BE2C (cell line): ENCODE measurements at regions not wholly inside any gene's neighbourhood (a gene's known extent, or its start where the extent isn't known, plus 50 kb on each side); places are given as distances from the start of the nearest gene placed in this dataset.

Experiments used
- DNase-seq: peaks from one replicate; pipeline ENCODE4 v3.0.0-alpha.2; 2020
- H3K27me3 ChIP-seq: fragments of 250-450 bp; sonication (Bioruptor Pico); 2 replicates; pipeline ENCODE4 v1.5.1; 2020; ENCODE audit warnings: mild to moderate bottlenecking
- H3K36me3 ChIP-seq: fragments of 250-450 bp; sonication (Bioruptor Pico); 2 replicates; pipeline ENCODE4 v1.5.1; 2020; ENCODE audit warnings: mild to moderate bottlenecking
- H3K4me1 ChIP-seq: fragments of 250-450 bp; sonication (Bioruptor Pico); 2 replicates; pipeline ENCODE4 v1.5.1; 2020
- H3K4me3 ChIP-seq: 2 replicates; pipeline ENCODE4 v1.5.1; 2011; ENCODE audit warnings: low read depth, low read length
- H3K9me3 ChIP-seq: fragments of 250-450 bp; sonication (Bioruptor Pico); 2 replicates; pipeline ENCODE4 v1.5.1; 2020
- TF ChIP-seq, protein P1 (sequence below): IDR thresholded peaks from 2 replicates; pipeline ENCODE4 v1.5.1; 2012; ENCODE audit warnings: mild to moderate bottlenecking, low read depth, low read length

- no peaks in the 10 kb centered on the region; the same call in 1 of the 2 replicates for H3K4me1 ChIP-seq
- no peak for DNase-seq
- TF ChIP-seq, protein P1, sequence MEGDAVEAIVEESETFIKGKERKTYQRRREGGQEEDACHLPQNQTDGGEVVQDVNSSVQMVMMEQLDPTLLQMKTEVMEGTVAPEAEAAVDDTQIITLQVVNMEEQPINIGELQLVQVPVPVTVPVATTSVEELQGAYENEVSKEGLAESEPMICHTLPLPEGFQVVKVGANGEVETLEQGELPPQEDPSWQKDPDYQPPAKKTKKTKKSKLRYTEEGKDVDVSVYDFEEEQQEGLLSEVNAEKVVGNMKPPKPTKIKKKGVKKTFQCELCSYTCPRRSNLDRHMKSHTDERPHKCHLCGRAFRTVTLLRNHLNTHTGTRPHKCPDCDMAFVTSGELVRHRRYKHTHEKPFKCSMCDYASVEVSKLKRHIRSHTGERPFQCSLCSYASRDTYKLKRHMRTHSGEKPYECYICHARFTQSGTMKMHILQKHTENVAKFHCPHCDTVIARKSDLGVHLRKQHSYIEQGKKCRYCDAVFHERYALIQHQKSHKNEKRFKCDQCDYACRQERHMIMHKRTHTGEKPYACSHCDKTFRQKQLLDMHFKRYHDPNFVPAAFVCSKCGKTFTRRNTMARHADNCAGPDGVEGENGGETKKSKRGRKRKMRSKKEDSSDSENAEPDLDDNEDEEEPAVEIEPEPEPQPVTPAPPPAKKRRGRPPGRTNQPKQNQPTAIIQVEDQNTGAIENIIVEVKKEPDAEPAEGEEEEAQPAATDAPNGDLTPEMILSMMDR: no peak
- H3K36me3 ChIP-seq: no peaks in the 10 kb centered on the region
- no peak overlapping the region for H3K4me3 ChIP-seq
- no peaks in the 10 kb centered on the region for H3K27me3 ChIP-seq
- no peaks in the 10 kb centered on the region for H3K9me3 ChIP-seq
These were observed 91.1 kb upstream of the CD180 start for GRCh38 chr5:67287510-67288268.

DNA sequence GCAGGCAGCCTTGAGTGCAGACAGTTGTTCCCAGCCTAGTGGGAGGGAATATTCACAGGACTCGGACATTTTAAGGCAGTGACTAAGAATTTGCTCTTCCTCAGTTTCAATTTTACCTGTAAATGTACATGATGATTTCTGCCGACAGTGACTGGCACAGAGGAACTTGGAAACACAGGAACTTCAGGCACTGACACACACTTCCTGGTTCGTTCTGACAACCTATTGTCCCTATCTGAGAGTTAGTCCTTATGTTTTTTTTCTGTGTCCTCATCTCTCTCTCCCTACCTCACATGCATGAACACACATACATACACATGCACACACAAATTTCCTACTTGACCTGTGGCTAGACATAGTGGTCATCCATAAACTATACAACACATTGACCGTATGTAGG is 89.4 kb upstream of the CD180 start:
- Histone ChIP-seq H3K9me3 (no peaks in the 10 kb centered on the region), H3K4me3 (no peak overlapping the region), H3K36me3 (no peaks in the 10 kb centered on the region), H3K27me3 (no peaks in the 10 kb centered on the region), H3K4me1 (no peaks in the 10 kb centered on the region; the same call in 1 of the 2 replicates)
- DNase-seq: no peak
- TF ChIP-seq, protein P1: no peak

GRCh38 chr5:67283988-67284487 is 87.4 kb upstream of the CD180 start:
- Histone ChIP-seq H3K27me3 (no peaks in the 10 kb centered on the region), H3K36me3 (no peaks in the 10 kb centered on the region), H3K4me3 (no peak overlapping the region), H3K4me1 (no peaks in the 10 kb centered on the region; the same call in 1 of the 2 replicates), H3K9me3 (no peaks in the 10 kb centered on the region)
- TF ChIP-seq, protein P1: no peak
- DNase-seq: no peak

DNA sequence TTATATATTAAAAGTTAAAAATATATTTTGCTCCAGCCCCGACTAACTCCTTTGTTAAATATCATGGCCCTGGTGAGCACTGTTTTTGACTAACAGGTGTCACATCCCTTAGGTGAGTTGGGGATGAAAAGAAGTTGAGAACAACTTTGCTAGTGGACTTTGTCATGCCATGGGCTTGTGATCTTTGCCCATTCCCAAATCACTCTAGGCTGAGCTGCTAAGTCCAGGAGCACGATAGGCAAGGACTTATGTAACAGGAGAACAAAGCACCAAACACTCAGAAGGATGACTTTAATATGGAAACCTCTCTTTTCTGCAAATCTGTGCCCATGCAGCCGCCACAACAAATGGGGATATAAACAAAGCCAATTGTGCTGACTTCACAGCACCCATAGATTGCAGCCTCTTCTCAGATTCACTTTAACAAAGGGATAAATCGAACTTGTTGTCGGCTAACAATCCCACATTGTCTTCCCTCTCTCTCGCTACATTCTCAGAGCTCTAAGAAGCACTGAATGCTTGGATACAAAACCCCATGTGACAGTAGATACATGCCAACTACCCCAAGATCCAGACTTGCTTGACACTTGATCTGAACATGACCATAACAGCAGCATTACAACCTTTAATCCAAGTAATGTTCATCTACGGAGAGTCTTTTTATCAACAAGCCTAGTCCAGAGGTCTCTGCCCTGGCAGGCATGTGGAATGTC is 86.8 kb upstream of the CD180 start:
- Histone ChIP-seq H3K36me3 (no peaks in the 10 kb centered on the region), H3K4me3 (no peak overlapping the region), H3K27me3 (no peaks in the 10 kb centered on the region), H3K9me3 (peaks cover 2% of the 10 kb centered on the region; the same call in 1 of the 2 replicates), H3K4me1 (no peaks in the 10 kb centered on the region; the same call in 1 of the 2 replicates)
- TF ChIP-seq, protein P1: no peak
- DNase-seq: no peak

- no peaks in the 10 kb centered on the region for H3K27me3 ChIP-seq
- H3K9me3 ChIP-seq: peaks cover 6% of the 10 kb centered on the region; the same call in 1 of the 2 replicates
- TF ChIP-seq, protein P1: no peak
- H3K4me1 ChIP-seq: no peaks in the 10 kb centered on the region
- no peak overlapping the region for H3K4me3 ChIP-seq
- H3K36me3 ChIP-seq: no peaks in the 10 kb centered on the region
- no peak for DNase-seq
These were observed 85.3 kb upstream of the CD180 start for GRCh38 chr5:67281874-67282273.
